WTC11 (cell line): ENCODE measurements at regions not wholly inside any gene's neighbourhood (a gene's known extent, or its start where the extent isn't known, plus 50 kb on each side); places are given as distances from the start of the nearest gene placed in this dataset.
"Not testable (repeated sequence)": the region's sequence is repeated elsewhere in the genome, so short reads cannot be mapped to it uniquely, and the experiment has no call there.

ENCODE experiments used
- CTCF ChIP-seq: fragments of 200-600 bp; IDR thresholded peaks from 2 replicates; pipeline ENCODE4 v1.8.0; 2022; ENCODE audit warnings: antibody characterized with exemption
- SP1 ChIP-seq: sonication (generic); formaldehyde crosslinking; conservative IDR thresholded peaks from 2 replicates; pipeline ENCODE4 v1.8.1; 2022; ENCODE audit warnings: missing genetic modification reagents

GRCh38 chr2:89599843-89600242 lies 908.4 kb downstream of the RPIA start:
- TF ChIP-seq SP1 (CRISPR knock-in tag); CTCF: not testable (repeated sequence)
